ENCODE measurements at regions not wholly inside any gene's neighbourhood (a gene's known extent, or its start where the extent isn't known, plus 50 kb on each side); places are given as distances from the start of the nearest gene placed in this dataset.

DNA sequence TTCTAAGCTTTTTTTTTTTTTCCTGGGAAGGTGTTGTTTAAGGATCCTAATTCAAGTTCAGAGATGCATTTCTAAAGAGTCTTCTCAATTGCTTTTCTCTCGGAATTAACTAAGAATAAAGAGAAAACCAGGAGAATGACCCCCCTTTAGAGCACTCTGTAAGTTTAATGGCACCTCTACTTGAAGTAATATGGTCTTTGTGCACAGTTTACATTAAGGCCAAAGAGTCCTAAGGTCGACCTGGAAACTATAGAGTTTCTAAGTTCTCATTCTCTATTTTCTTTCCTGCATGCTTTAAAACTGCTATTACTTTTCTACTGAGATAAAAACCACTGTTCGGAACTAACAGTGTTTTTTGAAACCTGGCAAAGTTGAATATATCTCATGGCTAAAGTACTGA lies 923.1 kb upstream of the CDH10 start:
- TF ChIP-seq CTCF (IDR thresholded peaks at IDR 0.05; ENCODE audit: borderline replicate concordance, extremely low read depth, insufficient read depth), result no peak
- no peak overlapping the region for H3K27ac ChIP-seq (ENCODE audit: low read depth in 2 of 2, low read length in 2 of 2)
- H3K4me1 ChIP-seq (ENCODE audit: control insufficient read depth in 2 of 3, insufficient read depth in 2 of 3, low read depth in 1 of 3, low read length in 3 of 3), result no peaks in the 10 kb centered on the region
- H3K9ac ChIP-seq (ENCODE audit: low read length in 3 of 3), result no peak overlapping the region
- no peak for DNase-seq
- FAIRE-seq, result no peak
- peaks cover 0 to 4% (median 0%) of the 10 kb centered on the region in 3 donors for H3K9me3 ChIP-seq (ENCODE audit: control insufficient read depth in 2 of 3, insufficient read depth in 1 of 3, low read length in 3 of 3)
- no peaks in the 10 kb centered on the region for H3K27me3 ChIP-seq (ENCODE audit: control insufficient read depth, insufficient read depth, low read length)
- H3K4me3 ChIP-seq (ENCODE audit: low read length in 3 of 3), result no peak overlapping the region
- no peaks in the 10 kb centered on the region for H3K36me3 ChIP-seq (ENCODE audit: control insufficient read depth in 2 of 3, insufficient read depth in 3 of 3, low read length in 3 of 3)
- intact Hi-C loops (cut with DNase I), result no loop called here

DNA sequence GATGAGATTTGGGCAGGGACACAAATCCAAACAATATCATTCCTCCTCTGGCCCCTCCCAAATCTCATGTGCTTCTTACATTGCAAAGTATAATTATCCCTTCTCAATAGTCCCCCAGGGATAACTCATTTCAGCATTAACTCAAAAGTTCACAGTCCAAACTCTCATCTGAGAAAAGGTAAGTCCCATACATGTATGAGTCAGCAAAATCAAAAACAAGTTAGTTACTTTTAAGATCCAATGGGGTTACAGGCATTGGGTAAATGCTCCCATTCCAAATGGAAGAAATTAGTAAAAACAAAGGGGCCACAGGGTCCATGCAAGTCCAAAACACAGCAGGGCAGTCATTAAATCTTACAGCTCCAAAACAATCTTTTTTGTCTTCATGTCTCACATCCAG lies 917.9 kb upstream of the CDH10 start:
- Histone ChIP-seq H3K27me3 (ENCODE audit: control insufficient read depth, insufficient read depth, low read length) (no peaks in the 10 kb centered on the region), H3K36me3 (ENCODE audit: control insufficient read depth in 2 of 3, insufficient read depth in 3 of 3, low read length in 3 of 3) (no peaks in the 10 kb centered on the region), H3K9me3 (ENCODE audit: control insufficient read depth in 2 of 3, insufficient read depth in 1 of 3, low read length in 3 of 3) (peaks cover 0 to 7% (median 0%) of the 10 kb centered on the region in 3 donors), H3K9ac (ENCODE audit: low read length in 3 of 3) (no peak overlapping the region), H3K27ac (ENCODE audit: low read depth in 2 of 2, low read length in 2 of 2) (no peak overlapping the region), H3K4me3 (ENCODE audit: low read length in 3 of 3) (no peak overlapping the region), H3K4me1 (ENCODE audit: control insufficient read depth in 2 of 3, insufficient read depth in 2 of 3, low read depth in 1 of 3, low read length in 3 of 3) (no peaks in the 10 kb centered on the region)
- TF ChIP-seq CTCF (IDR thresholded peaks at IDR 0.05; ENCODE audit: borderline replicate concordance, extremely low read depth, insufficient read depth), result no peak
- intact Hi-C loops (cut with DNase I), result no loop called here
- DNase-seq, result no peak
- no peak for FAIRE-seq

DNA sequence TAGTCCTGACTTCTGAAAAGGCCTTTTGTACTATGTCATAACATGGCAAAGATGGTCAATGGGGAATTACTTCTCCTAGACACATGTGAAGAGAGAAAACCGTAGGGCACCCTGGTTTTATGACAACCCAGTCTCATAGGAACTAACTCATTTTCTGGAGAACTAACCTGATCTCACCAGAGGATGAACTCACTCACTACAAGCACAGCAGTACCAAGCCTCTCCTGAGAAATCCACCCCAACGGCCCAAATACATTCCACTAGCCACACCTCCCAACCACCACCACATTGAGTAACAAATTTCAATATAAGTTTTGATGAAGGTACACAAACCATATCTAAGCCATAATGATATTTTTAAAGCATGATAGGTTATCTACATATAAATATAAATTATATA lies 909.3 kb upstream of the CDH10 start:
- DNase-seq (no peak), FAIRE-seq (no peak)
- Histone ChIP-seq H3K27me3 (ENCODE audit: control insufficient read depth, insufficient read depth, low read length) (no peaks in the 10 kb centered on the region), H3K27ac (ENCODE audit: low read depth in 2 of 2, low read length in 2 of 2) (no peak overlapping the region), H3K4me3 (ENCODE audit: low read length in 3 of 3) (no peak overlapping the region), H3K36me3 (ENCODE audit: control insufficient read depth in 2 of 3, insufficient read depth in 3 of 3, low read length in 3 of 3) (no peaks in the 10 kb centered on the region), H3K9me3 (ENCODE audit: control insufficient read depth in 2 of 3, insufficient read depth in 1 of 3, low read length in 3 of 3) (no peaks in the 10 kb centered on the region), H3K4me1 (ENCODE audit: control insufficient read depth in 2 of 3, insufficient read depth in 2 of 3, low read depth in 1 of 3, low read length in 3 of 3) (no peaks in the 10 kb centered on the region), H3K9ac (ENCODE audit: low read length in 3 of 3) (no peak overlapping the region)
- intact Hi-C loops (cut with DNase I), result no loop called here
- no peak for TF ChIP-seq CTCF (IDR thresholded peaks at IDR 0.05; ENCODE audit: borderline replicate concordance, extremely low read depth, insufficient read depth)

DNA sequence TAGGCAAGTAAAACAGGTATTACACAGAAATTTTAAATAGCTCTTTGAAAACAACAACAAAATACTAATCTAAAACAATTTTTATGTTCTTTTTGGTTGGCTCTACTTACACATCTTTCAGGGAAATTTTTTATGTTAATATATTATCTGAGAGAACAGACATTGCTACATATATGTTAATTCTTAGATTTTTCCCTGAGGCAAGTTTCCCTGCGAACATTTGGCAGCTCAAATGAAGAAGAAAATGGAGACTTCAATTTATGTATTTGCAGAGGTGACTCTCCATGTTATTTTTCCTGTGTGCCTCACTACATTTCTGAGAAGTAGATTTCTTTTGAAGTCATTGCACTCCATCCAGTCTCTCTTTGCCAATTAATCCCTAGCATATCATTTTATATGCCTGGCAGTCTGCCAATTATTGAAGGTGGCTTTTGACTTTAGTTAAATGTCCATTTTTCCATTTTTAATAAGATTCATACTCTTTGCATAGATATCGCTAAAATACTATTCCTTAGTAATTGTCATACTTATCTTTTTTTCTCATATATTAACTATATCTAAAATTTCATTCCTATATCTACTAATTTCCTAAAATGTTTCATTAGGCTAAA lies 908.2 kb upstream of the CDH10 start:
- H3K4me1 ChIP-seq (ENCODE audit: control insufficient read depth in 2 of 3, insufficient read depth in 2 of 3, low read depth in 1 of 3, low read length in 3 of 3), result no peaks in the 10 kb centered on the region
- H3K27ac ChIP-seq (ENCODE audit: low read depth in 2 of 2, low read length in 2 of 2), result no peak overlapping the region
- no peaks in the 10 kb centered on the region for H3K9me3 ChIP-seq (ENCODE audit: control insufficient read depth in 2 of 3, insufficient read depth in 1 of 3, low read length in 3 of 3)
- FAIRE-seq (no peak), DNase-seq (no peak)
- intact Hi-C loops (cut with DNase I), result no loop called here
- H3K36me3 ChIP-seq (ENCODE audit: control insufficient read depth in 2 of 3, insufficient read depth in 3 of 3, low read length in 3 of 3), result no peaks in the 10 kb centered on the region
- H3K4me3 ChIP-seq (ENCODE audit: low read length in 3 of 3), result no peak overlapping the region
- H3K27me3 ChIP-seq (ENCODE audit: control insufficient read depth, insufficient read depth, low read length), result no peaks in the 10 kb centered on the region
- no peak for TF ChIP-seq CTCF (IDR thresholded peaks at IDR 0.05; ENCODE audit: borderline replicate concordance, extremely low read depth, insufficient read depth)
- no peak overlapping the region for H3K9ac ChIP-seq (ENCODE audit: low read length in 3 of 3)
